Endodermal cell (in vitro differentiated cells): ENCODE measurements at regions not wholly inside any gene's neighbourhood (a gene's known extent, or its start where the extent isn't known, plus 50 kb on each side); places are given as distances from the start of the nearest gene placed in this dataset.

ENCODE experiments used
- DNase-seq: peaks from one replicate; pipeline ENCODE4 v3.0.0-alpha.2; 2017
- H3K27ac ChIP-seq: 2 replicates; pipeline ENCODE4 v1.5.1; 2013; ENCODE audit warnings: mild to moderate bottlenecking, low read depth, low read length, moderate library complexity
- H3K27me3 ChIP-seq: 2 replicates; pipeline ENCODE4 v1.6.1; 2013; ENCODE audit warnings: mild to moderate bottlenecking, low read length, moderate library complexity; ENCODE audit not compliant: insufficient read depth, control insufficient read depth, poor library complexity, severe bottlenecking
- H3K36me3 ChIP-seq: 2 replicates; pipeline ENCODE4 v1.7.0; 2013; ENCODE audit warnings: mild to moderate bottlenecking, low read length, moderate library complexity; ENCODE audit not compliant: control insufficient read depth, insufficient read depth
- H3K4me1 ChIP-seq: one replicate; pipeline ENCODE4 v1.7.0; 2013; ENCODE audit warnings: low read length; ENCODE audit not compliant: control insufficient read depth, insufficient read depth
- H3K4me3 ChIP-seq: 2 replicates; pipeline ENCODE4 v1.5.1; 2013; ENCODE audit warnings: mild to moderate bottlenecking, low read length, moderate library complexity
- H3K9ac ChIP-seq: 2 replicates; pipeline ENCODE4 v1.6.1; 2013; ENCODE audit warnings: mild to moderate bottlenecking, low read length, moderate library complexity; ENCODE audit not compliant: poor library complexity, severe bottlenecking; ENCODE audit errors: extremely low read depth
- H3K9me3 ChIP-seq: 2 replicates; pipeline ENCODE4 v1.6.1; 2013; ENCODE audit warnings: mild to moderate bottlenecking, low read length, moderate library complexity; ENCODE audit not compliant: control insufficient read depth
- H3K27ac Mint-ChIP-seq: 2 replicates; pipeline ENCODE4 v1.8.0; 2020; ENCODE audit warnings: mixed read lengths
- H3K27me3 Mint-ChIP-seq: 2 replicates; pipeline ENCODE4 v1.8.0; 2021; ENCODE audit warnings: mild to moderate bottlenecking, mixed read lengths; ENCODE audit not compliant: insufficient read depth
- H3K36me3 Mint-ChIP-seq: 2 replicates; pipeline ENCODE4 v1.8.0; 2020; ENCODE audit warnings: low read depth, mixed read lengths
- H3K4me1 Mint-ChIP-seq: 2 replicates; pipeline ENCODE4 v1.8.0; 2020; ENCODE audit warnings: mixed read lengths
- H3K4me3 Mint-ChIP-seq: 2 replicates; pipeline ENCODE4 v1.8.0; 2020; ENCODE audit warnings: mild to moderate bottlenecking, moderate library complexity, mixed read lengths
- H3K9me3 Mint-ChIP-seq: 2 replicates; pipeline ENCODE4 v1.8.0; 2020; ENCODE audit warnings: mild to moderate bottlenecking, mixed read lengths
- WGBS, 2 experiments: methylation state at CpG; one replicate each; pipeline versions ENCODE4 v1.1.5 to v1.1.7; 2013; ENCODE audit warnings: missing lambda C conversion rate in 2 of 2, mixed read lengths in 1 of 2; ENCODE audit not compliant: insufficient coverage in 1 of 2, insufficient read length in 1 of 2; 5-methylcytosine and 5-hydroxymethylcytosine counted together
- TF ChIP-seq, protein P1 (sequence below): fragments of 200-600 bp; sonication (generic); conservative IDR thresholded peaks from 2 replicates; pipeline ENCODE4 v1.5.0; 2021; ENCODE audit warnings: antibody characterized with exemption, mild to moderate bottlenecking

DNA sequence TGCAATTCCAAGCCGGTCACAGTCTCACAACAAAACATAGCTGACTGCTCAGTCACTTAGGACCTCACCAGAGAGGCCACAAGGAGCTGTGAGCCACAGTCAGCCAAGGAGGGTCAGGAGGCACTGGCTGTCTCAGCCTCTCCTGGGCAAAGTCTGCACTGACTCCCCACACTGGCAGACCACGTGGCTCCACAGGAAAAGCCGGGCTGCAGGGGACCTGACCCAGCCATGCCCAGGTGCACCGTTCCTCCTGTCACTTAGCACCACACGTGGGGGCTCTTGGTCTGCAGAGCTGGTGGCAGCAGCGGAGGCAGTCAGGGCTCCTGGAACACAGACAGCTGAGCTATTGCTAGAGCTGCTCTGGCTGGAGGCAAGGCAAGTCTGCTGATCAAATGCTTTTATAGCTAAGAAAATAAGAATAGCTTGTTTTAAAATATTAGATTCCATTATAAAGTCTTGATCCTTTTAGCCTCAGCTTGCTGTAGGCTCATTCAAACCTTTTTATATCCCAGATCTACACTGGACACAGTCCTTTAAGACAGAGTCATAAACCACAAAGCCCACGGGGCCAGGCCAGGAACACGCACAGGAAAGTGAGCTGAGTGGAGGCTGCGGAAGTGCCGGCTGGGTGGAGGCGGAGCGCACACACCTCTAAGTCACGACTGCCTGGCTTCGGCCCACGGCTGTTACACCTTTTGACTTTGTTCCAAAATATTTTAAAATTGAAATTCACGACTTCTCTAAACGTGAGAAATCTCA, 744.1 kb downstream of the UQCRFS1 start:
- peak; percentile 82 for DNase-seq
- TF ChIP-seq, protein P1, sequence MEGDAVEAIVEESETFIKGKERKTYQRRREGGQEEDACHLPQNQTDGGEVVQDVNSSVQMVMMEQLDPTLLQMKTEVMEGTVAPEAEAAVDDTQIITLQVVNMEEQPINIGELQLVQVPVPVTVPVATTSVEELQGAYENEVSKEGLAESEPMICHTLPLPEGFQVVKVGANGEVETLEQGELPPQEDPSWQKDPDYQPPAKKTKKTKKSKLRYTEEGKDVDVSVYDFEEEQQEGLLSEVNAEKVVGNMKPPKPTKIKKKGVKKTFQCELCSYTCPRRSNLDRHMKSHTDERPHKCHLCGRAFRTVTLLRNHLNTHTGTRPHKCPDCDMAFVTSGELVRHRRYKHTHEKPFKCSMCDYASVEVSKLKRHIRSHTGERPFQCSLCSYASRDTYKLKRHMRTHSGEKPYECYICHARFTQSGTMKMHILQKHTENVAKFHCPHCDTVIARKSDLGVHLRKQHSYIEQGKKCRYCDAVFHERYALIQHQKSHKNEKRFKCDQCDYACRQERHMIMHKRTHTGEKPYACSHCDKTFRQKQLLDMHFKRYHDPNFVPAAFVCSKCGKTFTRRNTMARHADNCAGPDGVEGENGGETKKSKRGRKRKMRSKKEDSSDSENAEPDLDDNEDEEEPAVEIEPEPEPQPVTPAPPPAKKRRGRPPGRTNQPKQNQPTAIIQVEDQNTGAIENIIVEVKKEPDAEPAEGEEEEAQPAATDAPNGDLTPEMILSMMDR, result peak; percentile 48
- Mint-ChIP-seq H3K9me3 (no peaks in the 10 kb centered on the region), H3K4me3 (no peak overlapping the region), H3K27ac (no peak overlapping the region), H3K36me3 (no peaks in the 10 kb centered on the region), H3K27me3 (no peaks in the 10 kb centered on the region), H3K4me1 (peaks cover 24% of the 10 kb centered on the region)
- H3K9ac ChIP-seq, result no peak overlapping the region
- no peaks in the 10 kb centered on the region for H3K36me3 ChIP-seq
- WGBS, 2 experiments, result 82 to 88% methylated on average over 14 to 17 of the region's 17 CpGs
- H3K27me3 ChIP-seq, result no peaks in the 10 kb centered on the region
- H3K9me3 ChIP-seq, result no peaks in the 10 kb centered on the region
- H3K4me3 ChIP-seq, result no peak overlapping the region
- H3K27ac ChIP-seq, result no peak overlapping the region
- H3K4me1 ChIP-seq, result no peaks in the 10 kb centered on the region

DNA sequence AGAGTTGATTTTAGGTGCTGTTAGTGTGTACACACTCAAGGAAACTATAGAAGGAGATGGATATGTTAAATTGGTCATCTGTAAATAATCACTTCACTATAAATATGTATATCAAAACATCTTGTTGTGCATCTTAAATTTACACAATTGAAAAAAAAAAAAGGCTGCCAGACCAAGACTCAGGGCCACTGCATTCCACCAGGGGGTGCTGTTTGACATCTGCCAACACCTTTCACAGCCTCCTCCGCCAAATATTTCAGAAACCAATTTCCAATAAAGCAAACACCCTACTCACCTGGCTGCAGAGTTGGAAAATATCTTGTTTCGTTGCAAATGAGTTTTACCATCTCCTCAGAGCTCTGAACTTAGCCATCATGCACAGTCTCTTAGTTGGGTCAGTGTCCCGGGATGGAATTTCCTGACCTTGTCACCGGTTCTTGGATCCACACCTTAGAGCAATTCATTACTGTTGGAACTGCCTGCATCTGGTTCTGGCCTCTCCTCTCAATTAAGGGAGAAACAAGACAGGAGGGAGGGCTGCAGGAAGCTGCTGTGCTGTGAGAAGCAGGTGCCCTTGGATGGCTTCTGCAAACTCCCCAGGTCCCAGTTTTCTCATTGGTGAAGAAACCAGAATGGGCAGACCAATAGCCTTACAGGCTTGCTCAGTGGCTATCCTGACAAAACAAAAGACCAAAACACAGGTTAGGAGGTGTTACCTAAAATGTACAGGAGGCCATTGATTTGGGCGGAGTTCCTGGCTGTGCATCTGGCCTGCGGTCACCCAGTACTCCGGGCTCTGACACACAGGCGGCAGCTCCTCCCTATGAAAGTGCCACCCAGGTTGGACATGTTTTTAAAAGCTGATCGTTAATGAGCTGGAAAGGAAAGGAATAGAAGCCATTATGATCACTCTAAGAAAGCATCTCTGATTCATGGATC, 746.6 kb downstream of the UQCRFS1 start:
- peak; percentile 90 for DNase-seq
- Histone ChIP-seq H3K36me3 (no peaks in the 10 kb centered on the region), H3K4me3 (no peak overlapping the region), H3K27ac (no peak overlapping the region), H3K27me3 (no peaks in the 10 kb centered on the region), H3K9ac (no peak overlapping the region), H3K9me3 (no peaks in the 10 kb centered on the region), H3K4me1 (no peaks in the 10 kb centered on the region)
- Mint-ChIP-seq H3K4me3 (no peak overlapping the region), H3K27me3 (no peaks in the 10 kb centered on the region), H3K27ac (no peak overlapping the region), H3K9me3 (no peaks in the 10 kb centered on the region), H3K4me1 (peaks cover 22% of the 10 kb centered on the region), H3K36me3 (no peaks in the 10 kb centered on the region)
- TF ChIP-seq, protein P1, result peak; percentile 98
- 83% methylated on average over 6 to 9 of the region's 9 CpGs for WGBS, 2 experiments

DNA sequence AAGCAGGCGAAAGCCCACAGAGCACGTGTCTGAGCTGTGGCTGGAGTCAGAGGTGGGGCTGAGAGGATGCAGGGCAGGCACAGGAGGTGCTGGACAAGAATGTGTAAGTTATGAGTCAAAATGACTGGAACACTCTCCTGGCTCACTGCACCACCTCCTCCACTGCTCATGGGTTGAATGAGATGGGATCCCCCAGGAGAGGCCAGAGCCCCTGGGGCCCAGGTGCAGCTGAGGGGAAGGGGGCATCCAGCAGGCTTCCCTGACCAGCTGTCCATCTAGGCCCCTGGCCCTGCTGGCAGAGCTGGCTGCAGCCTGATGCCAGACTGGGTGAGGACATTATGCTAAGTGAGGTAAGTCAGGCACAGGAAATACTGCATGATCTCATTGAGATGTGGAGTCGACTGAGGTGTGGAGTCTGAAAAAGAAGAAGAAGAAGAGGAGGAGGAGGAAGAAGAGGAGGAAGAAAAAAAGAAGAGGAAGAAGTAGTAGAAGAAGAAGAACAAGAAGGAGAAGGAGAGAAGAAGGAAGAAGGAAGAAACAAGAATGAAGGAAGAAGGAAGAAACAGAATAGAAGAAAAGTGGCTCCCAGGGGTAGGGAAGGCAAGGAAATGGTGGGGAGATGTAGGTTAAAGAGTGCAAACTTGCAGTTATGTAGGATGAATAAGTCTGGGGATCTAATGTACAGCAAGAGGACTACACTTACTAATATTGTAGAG, 747.4 kb downstream of the UQCRFS1 start:
- Histone ChIP-seq H3K4me3 (no peak overlapping the region), H3K27ac (no peak overlapping the region), H3K27me3 (no peaks in the 10 kb centered on the region), H3K9me3 (no peaks in the 10 kb centered on the region), H3K4me1 (no peaks in the 10 kb centered on the region), H3K9ac (no peak overlapping the region), H3K36me3 (no peaks in the 10 kb centered on the region)
- Mint-ChIP-seq H3K4me1 (peaks cover 21% of the 10 kb centered on the region), H3K4me3 (no peak overlapping the region), H3K9me3 (no peaks in the 10 kb centered on the region), H3K36me3 (no peaks in the 10 kb centered on the region), H3K27me3 (no peaks in the 10 kb centered on the region), H3K27ac (no peak overlapping the region)
- TF ChIP-seq, protein P1, result no peak
- 80 to 91% methylated on average over 1 to 3 of the region's 3 CpGs for WGBS, 2 experiments
- no peak for DNase-seq
